HG03095 (cell line): ENCODE measurements at regions not wholly inside any gene's neighbourhood (a gene's known extent, or its start where the extent isn't known, plus 50 kb on each side); places are given as distances from the start of the nearest gene placed in this dataset.
"Not testable (repeated sequence)": the region's sequence is repeated elsewhere in the genome, so short reads cannot be mapped to it uniquely, and the experiment has no call there.

Experiments
- ATAC-seq: cut with Tn5 transposase; IDR thresholded peaks from one replicate; pipeline ENCODE4 v1.9.1; 2021; ENCODE audit warnings: moderate library complexity; ENCODE audit not compliant: unreplicated experiment

DNA sequence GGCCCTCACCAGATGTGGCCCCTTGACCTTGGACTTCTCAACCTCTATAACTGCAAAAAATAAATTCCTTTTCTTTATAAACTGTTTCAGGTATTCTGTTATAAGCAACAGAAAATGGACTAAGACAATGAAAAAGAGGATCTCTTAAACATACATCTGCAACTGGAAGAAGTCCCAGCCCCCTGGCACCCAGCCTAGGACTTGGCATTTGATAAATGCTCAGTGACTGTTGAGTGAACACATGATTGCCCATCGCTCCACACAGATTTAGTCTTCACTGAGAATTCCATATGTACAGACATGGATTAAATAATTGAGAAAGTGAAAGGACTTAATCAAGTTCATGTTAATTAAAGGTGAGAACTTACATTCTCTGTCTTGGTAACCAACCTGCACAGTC is 344.9 kb upstream of the RUNX1 start:
- ATAC-seq: no peak

DNA sequence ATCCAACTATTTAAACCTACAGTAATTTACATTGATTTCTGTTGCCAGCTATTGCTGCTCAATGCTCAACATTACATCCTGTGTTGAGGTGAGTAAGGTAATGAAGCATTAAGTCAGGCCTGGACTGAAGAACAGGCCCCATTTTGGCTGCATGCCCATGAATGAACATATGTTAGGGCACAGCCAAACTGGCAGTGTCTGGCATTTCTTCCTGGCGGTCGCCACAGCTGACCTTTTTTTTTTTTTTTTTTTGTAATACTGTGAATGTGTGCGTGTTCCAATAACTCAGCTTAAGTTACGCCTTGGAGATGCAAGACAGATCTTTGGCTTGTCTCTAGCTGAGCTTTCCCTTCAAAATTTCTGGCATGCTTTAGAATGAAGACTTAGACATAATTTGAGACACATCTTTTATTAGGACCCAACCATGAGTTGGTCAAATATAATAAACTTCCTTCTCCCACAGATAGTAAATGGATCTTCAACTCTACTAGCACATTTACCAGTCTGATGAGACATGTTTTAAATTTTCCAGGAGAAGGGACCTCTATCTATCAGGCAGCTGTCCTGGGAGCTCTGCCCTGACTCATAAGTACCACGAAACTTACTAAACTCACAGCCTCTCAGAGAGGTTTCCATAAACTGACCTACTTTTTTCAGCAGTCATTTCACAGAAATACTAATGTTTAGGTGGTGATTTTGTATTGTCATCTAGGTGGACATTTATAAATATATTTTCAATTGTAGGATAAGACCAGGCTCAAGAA is 341.1 kb upstream of the RUNX1 start:
- ATAC-seq: no peak

DNA sequence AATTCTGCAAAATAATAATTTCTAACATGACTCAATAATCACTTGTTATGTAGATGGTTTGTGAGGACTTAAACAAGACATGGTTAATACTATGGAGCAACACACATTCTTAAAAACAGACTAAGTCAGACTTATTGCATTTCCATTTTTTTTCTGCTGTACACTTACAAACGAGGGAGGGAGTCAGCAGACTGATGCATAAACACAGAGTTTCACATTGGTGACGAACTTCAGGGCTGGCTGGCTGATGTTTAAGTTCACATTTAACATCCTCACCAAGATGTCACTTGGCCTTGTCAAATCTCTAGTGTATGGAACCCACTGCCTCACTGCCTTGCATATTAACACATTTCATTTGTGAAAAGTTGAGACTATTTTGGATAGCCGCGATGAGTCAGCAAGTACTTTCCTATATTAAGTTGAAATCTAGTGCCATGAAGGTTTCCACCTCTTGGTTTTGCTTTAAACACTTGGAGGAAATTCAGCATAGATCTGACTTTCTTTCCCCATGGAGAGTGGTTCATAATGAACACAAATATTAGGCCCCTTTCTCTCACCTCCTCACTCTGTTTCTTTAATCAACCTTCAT is 337.5 kb upstream of the RUNX1 start:
- no peak for ATAC-seq

DNA sequence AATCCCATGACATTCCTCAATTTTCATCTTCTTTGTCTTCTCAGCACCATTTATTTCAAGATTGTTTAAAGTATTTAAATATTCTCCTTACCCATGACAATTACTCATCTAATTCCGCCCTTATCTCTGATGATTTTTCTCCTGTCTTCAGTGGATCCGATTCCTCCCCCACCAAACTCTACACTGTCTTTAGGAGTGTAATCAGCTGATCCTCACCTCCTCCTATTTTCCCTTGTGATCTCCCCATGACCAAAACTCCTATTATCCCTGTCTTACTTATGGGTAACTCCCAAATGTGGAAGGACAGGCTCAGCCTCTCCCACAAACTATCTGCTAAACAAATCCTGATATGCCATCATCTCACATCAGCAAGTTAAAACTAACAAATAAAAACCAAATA is 335.3 kb upstream of the RUNX1 start:
- no peak for ATAC-seq

DNA sequence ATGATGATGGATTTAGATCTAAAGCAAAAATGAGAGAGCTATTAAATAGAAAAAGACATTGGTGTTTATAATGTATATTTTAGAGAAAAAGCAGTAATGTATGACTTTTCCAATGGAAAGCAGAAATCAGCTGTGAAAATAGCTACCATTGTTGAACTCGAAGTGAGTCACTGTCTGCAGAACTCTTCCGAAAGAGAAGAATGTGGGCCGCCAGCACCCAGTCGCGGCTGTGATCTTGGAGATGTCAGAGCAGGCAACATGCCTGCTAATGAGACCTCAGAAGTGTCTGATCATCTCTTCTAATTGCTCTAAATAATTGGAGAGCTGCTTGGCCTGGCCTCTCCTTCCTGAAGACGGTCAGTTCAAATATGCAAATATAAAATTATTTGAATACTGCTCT is 333.6 kb upstream of the RUNX1 start:
- ATAC-seq: no peak

DNA sequence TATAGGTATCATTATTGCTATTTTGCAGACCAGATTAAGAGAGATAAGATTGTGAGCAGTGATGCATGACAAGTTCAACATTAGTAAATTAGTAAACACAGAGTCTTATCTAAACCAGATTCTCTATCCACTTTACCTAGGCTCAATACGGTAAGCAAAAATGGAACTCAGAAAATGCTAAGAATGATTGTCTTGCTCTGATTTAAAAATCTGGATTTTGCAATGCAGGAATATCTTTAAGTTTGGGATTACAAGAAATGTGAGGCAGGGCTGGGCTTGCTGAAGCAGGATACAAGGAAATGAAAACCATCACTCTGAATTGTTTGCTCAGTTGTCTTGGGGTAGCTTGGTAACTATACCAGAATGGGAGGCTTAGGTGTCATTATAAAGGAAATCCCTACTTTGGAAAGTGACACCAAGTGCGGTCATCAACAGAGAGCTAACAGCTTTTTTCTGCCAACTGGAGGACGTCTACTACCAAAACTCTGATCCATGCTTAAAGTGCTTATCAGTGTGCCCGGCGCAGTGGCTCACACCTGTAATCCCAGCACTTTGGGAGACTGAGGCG is 332.7 kb upstream of the RUNX1 start:
- no peak for ATAC-seq

DNA sequence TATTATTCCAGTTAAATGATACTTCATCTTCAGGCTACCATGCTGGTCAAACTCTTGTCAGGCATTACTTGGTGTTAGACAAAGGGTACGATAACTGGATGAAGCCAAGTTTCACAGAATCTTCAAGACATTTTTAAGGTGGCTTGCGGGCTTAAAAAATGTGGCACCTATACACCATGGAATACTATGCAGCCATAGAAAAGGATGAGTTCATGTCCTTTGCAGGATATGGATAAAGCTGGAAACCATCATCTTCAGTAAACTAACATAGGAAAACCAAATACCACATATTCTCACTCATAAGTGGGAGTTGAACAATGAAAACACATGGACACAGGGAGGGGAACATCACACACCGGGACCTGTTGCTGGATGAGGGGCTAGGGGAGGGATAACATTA is 331.2 kb upstream of the RUNX1 start:
- ATAC-seq: not testable (repeated sequence)

DNA sequence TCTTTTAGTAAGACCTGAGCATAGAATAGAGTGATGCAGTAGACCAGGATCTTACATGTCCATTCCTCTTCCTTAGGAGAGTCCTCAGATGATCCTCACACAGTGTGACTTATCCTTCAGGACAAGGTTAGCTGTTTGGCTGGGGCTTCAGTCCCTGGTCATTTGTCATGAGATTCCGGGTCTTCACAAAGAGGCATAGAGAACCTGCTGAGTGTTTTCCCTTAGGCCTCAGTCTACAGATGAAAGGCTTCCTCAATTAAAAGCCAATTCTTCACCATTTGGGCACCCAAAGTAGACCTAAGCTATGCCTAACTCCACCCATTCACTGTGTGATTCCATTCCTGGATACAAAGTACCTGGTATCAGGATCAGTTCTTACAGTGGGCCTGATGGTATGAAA is 329.8 kb upstream of the RUNX1 start:
- ATAC-seq: no peak

DNA sequence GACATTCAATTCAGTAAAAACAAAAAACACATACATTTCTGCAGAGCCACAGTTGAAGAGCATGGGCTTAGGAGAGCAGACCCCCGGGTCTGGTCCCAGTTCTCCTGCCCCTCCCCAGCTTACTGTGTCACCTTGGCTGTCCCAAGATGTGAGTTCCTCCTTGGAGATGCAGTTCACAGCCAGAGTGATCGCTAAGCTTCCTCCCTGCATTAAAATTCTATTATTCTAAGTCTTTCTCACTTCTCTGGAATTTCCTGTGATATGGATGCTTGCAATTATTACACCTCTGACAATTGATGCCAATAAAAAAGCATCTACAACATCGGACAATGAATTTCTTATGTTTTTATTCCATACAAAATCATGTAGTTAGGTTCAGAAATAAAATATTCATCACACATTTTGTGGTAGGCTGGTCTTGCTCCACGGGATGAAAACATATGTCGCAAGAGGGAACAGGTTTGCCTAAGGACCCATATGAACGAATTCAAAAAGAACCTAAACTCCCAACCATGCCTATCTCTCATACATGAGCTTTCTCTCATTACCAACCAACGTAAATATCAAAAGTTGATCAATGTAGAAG is 328.5 kb upstream of the RUNX1 start:
- no peak for ATAC-seq

DNA sequence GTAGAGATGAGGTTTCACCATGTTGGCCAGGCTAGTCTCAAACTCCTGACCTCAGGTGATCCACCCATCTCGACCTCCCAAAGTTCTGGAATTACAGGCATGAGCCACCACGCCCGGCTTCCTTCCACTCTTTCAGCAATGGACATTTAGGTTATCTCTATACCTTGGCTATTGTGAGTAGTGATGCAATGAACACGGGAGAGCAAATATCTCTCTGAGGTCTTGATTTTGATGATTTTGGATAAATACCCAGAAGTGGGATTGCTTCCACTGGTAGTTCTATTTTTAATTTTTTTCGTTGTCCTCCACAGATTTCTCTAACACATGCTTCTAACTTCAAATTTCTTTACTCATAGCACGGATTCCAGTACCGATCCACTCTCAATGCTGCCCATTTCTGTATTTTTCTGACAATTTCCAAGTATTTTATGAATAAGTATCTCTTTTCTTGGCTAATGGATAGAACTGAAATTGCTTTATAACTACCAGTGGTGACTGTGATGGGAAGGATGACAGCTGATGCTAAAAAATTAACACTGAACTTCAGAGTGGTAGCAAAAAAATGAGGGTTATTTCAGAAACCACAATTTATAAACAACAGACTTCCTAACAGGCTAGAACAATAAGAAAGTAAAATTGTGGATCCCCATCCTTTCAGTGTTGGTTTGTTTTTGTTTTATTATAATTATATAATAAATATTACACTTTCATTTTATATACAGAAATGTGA is 327.5 kb upstream of the RUNX1 start:
- ATAC-seq: no peak

DNA sequence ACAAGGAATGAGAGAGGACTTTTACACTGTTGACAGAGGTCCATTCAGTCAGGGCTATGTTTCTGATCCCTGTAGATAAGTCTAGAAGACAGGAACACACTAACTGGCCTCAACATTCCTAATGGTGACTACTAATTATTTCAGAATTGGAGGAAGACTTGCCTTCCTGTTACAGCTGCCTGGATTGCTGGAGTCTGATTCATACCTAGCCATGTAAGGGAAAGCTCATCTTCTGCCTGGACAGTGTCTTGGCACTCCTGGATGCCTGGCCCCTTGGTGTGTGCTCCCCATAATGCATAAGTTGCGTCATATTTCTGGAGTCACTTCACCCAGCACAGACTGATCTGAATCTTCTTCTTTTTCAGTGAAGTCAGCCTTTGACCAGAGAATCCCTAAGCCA is 326.0 kb upstream of the RUNX1 start:
- no peak for ATAC-seq

DNA sequence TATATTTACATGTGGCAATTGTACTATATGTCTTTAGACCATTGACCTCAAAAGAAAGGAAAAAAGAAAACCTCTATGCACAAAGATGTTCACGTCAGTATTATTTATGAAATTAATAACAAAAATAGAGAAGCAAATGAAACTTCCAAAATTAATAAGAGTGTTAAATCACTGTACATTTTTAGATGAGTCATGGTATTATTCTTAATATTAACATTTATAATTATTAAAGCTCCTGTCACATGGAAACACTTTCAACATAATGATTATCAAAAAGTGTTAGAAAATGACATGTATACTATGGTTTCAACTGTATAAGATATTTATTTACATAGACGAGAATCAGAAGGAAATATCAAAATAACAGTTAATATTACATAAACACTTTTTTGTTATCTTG is 324.9 kb upstream of the RUNX1 start:
- ATAC-seq: no peak

DNA sequence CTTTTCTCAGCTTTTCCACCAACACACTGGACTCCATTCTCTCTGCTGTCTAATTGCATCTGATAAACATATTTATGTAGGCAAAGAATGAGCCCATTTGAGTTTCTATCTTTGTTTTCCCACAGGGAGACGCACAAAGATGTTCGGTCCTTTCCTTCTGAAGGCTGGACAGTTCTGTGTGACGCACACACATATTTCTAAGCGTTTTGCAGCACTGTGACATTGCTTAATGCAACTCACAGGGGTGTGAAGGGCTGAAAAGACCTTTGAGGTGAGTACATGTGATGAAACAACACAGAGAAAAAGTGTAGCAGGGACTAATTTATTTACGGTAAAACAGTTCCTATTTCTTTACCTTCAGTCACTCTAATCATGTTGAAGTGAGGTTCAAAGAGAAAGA is 323.1 kb upstream of the RUNX1 start:
- no peak for ATAC-seq

DNA sequence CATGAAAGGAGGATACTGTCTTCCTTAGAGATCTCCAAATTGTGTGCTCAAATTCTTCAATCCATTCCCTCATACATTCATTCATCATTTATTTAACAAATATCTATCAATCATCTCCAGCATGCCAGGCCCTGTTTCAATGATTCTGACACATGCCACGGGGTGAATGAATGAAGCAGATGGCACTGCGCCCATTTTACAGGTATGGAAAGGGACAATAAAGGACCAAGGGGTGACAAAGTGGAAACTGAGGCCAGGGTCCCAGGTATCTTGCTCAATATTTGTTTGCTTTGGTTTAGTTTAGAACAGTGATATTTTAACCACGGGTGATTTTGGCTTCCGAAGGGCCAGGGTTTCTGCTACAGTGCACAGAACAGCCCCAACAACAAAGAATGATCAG is 321.6 kb upstream of the RUNX1 start:
- ATAC-seq: no peak

DNA sequence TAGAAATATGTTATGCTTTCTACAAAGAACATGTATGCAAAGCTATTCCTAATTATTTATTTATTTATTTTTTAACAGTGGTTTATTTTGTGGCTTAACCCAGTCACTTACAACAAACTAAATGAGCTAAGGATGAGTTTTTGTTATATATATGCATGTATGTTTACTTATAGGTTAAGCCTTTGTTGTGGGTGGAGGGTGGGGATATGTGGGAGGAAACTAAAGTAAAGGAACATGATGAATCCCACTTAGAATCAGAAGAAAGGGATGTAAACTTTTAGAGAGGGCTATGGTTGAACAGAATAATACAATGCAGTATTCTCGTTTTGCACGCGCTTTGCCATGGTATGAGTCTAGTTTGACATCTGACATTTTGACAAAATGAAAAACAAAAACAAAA is 321.0 kb upstream of the RUNX1 start:
- no peak for ATAC-seq

DNA sequence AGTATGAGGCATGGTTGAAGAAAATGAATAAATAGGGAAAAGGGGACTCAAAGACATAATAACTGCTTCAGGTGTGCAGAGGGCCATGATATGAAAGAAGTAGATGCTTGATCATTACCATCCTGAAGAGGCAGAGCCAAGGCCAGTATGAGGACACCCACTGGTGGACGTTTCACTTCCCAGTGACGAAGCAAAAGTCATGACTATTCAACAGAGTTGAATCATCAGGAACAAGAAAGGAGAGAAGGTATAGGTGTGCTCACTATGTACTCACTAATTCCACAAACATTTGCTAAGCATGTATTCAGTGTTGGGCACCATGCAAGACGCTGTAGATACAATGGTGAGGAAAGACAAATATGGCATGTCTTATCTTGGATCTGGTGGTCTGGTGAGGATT is 319.2 kb upstream of the RUNX1 start:
- no peak for ATAC-seq

DNA sequence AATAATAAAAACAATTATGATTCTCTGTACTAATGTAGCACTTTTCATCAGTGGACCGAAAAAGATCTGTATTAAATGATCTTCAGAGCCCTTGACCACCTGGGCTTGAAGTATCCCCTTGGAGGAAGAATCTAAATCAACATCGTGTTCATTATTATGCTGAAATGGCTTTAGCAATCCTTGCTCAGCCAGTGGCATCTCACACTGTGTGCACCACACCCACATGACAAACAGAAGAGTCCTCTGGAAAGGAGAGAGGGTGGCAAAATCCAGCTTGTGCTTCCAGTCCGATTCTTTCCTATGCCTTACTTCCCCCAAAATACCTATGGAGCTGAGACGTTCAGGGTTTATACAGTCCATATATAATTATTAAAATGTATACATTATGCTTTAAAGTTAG is 318.5 kb upstream of the RUNX1 start:
- ATAC-seq: no peak

DNA sequence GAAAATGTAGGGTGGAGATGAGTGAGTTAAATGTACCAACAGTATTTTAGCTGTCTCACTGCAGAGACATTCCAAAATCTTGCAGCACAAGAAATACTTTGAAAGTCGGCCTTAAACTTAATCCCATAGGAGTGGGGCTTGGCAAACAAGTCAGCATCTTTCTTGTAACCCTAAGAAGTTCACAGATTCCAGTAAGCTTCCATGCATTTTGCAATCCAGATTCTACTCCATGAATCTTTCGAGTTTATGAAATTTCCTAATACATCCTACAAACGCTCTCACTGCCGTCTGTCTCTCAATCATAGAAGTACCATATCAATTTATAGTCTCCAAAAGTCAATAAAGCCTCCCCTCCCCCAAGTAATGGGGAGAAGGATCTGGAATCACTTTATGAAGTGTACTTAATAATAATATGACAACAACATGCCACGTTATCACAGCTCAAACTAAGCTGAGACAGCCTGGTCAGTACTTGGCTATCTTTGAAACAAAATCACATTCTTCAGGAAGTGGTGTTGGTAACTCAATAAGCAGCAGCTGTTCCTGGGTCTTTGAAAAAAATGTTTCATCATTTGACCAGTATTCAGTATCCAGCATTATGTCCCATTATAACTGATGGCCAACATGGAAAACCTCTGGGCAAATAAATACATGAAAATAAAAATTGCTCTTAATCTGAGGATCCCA is 317.4 kb upstream of the RUNX1 start:
- no peak for ATAC-seq

DNA sequence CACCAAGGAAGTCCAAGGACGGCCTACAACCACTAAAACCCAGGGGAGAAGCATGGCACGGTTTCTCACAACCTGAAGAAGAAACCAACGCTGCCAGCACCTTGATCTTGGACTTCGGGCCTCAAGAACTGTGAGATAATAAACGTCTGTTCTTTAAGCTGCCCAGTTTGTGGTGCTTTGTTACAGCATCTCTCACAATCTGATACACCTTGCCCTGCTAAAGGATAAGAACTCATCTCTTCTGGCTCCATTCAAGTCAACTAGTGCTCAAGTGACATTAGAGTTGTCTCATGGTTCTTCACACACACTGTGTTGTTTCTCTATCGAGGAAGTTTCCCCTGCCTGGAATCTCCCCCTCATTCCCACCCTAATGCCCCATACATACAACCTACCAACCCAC is 314.4 kb upstream of the RUNX1 start:
- no peak for ATAC-seq

DNA sequence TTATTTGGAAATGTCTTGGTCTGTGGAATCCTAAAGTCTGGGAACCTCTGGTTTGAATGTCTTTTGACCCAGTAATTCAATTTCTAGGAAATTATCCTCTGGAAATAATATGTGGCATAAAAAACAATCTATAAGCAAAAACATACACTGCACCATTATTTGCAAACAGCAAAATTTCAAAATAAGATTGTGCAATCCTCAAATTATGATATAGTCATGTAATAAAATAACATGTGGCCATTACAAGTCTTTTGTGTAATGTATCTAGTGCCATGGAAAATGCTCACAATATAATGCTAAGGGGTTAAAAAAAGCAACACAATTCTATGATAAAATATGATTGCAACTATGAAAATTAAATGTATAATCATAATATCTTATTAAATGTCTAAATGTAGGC is 312.9 kb upstream of the RUNX1 start:
- no peak for ATAC-seq
